Activated CD4-positive, alpha-beta T cell treated with anti-CD3 and anti-CD28 coated beads for 24 hours (primary cell): ENCODE measurements at regions not wholly inside any gene's neighbourhood (a gene's known extent, or its start where the extent isn't known, plus 50 kb on each side); places are given as distances from the start of the nearest gene placed in this dataset.

Source experiments
- DNase-seq, 2 donors: peaks; one replicate each; pipeline ENCODE4 v3.0.0-alpha.2; 2020; ENCODE audit warnings: low read depth in 2 of 2

- DNase-seq: peak; percentile 25 to 29
Measured at GRCh38 chr3:188060840-188061544, 93.0 kb upstream of the LPP start.

DNA sequence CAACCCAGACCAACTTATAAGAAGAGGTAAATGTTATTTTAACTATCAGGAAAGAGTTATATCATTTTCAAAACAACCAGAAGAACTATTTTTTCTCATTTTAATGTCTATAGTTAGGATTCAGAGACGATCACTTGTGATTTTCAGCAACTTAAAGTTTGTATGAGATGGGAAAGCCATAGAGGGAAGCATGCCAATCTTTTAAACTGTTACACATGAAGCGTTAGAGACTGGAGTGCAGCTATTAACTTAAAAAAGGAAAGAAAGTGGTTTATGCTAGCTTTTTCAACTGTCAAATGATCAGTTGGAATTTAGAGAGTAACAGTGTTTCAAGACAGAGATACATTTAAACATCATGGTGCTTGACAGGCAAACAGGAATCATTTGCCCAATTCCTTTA lies 91.7 kb upstream of the LPP start:
- no peak for DNase-seq

DNA sequence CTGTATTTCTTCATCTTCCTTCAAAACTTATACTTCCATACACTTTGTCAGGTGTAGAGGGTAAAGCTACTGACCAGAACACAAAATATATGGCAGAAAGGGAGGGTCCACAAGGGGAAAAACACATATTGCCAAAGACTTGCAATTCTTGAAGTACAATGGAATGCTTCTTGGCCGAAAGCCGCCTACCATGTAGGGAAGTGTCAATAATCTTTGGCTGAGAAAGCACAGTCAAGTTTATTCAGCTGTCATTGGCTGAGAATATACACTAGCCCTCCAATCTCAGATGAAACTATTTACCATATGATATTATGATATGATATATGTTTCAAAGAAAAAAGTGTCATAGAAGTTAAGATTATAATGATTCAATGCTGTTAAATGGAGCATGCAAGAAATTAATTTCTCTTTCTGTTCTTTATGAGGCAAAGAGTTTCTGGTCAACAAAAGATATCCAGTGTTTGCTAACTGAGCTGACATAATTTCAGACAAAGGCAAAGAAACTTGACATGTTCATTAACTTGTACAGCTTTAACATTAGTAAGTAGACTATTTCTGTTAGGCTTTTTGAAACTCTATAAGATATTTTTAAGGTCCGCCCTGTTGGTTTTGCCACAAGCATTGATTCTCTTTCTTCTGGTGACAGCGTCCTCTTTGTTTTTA lies 89.0 kb upstream of the LPP start:
- DNase-seq: no peak

- no peak for DNase-seq
Measured at GRCh38 chr3:188066141-188066540, 87.8 kb upstream of the LPP start.

- no peak for DNase-seq
Measured at GRCh38 chr3:188067932-188068331, 86.0 kb upstream of the LPP start.

DNA sequence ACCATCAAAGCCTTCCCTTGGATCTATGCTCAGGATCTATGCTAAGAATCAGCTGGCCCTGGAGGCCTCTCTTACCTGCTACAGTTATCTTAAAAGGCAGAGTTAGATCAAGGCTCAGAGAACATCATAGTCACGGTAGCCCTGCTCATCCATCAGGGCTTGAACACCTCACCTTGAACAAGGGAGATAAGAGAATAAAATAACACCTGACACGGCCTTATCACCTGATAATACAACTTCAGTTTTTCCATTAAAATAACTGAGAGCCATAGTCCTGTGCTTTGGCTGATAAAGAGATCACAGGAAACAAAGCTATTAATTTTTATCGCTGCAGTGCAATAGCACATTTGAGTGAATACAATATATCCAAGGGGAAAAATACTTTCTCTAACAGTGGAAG lies 85.6 kb upstream of the LPP start:
- DNase-seq: no peak

DNA sequence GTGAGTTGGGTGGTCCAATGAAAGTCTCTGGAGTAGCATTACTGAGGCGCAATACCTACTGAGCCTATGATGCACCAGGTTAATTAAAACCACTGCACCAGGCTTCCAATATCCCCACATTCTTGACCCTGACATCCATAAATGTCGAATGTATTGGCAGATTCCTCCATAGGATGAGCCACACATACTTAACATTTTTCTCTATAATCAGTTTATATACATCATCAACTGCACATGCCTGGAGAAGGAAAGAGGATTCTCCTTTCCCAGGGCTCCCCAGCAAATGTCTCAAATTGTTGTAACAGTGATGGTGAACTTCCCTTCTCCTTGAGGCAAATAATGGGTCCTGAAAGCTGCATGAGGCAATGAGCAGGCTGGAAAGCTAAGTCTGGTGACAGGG lies 82.3 kb upstream of the LPP start:
- DNase-seq: no peak

- DNase-seq: no peak
Measured at GRCh38 chr3:188076176-188076575, 77.8 kb upstream of the LPP start.

- no peak for DNase-seq
Measured at GRCh38 chr3:188077160-188077799, 76.7 kb upstream of the LPP start.

DNA sequence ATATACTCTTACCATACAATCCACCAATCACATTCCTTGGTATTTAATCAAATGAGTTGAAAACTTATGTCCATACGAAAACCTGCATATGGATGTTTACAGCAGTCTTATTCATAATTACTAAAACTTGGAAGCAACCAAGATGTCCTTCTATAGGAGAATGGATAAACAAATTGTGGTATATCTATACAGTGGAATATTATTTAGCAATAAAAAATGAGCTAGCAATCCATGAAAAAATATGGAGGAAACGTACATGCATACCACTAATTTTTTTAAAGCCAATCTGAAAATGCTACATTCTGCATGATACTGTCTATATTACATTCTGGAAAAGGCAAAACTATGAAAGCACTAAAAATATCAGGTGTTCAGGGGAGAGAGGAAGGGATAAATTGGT lies 73.9 kb upstream of the LPP start:
- DNase-seq: no peak

DNA sequence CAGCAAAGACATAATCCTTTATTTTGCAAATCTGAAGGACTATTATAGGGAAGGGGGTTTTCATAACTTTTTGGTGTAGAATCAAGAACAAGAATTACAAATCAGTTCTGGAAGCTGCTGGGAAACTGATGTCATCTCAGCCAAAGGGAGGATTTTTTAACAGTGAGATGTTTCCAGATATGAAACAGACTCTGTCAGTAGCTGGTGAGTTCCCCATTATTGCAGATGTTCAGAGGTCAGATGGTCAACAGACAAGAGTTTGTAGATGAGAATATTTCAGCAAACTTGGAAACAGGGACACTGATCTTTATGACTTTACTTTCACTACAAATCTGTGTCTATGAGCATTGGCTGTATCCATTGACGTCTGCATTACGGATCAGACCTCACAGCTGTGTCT lies 71.9 kb upstream of the LPP start:
- no peak for DNase-seq

DNA sequence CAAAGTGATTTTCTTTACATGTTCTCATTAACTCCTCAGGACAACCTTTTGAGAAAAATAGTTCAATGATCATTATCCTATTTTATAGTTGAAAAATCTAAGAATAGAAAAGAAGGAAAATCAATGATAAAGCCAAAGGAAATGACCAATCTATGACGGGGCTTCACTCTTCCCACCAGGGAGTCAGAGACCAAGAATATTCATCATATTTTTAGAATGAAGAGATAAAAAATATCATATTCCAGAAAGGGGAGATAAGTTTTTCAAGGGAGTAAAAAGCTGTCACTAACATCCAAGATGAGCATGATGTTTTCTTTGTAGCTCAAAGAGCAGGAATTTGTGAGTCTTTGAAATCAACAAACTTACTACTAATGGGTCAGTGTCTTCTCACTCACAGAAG lies 71.5 kb upstream of the LPP start:
- no peak for DNase-seq

GRCh38 chr3:188083011-188083410 lies 70.9 kb upstream of the LPP start:
- no peak for DNase-seq

DNA sequence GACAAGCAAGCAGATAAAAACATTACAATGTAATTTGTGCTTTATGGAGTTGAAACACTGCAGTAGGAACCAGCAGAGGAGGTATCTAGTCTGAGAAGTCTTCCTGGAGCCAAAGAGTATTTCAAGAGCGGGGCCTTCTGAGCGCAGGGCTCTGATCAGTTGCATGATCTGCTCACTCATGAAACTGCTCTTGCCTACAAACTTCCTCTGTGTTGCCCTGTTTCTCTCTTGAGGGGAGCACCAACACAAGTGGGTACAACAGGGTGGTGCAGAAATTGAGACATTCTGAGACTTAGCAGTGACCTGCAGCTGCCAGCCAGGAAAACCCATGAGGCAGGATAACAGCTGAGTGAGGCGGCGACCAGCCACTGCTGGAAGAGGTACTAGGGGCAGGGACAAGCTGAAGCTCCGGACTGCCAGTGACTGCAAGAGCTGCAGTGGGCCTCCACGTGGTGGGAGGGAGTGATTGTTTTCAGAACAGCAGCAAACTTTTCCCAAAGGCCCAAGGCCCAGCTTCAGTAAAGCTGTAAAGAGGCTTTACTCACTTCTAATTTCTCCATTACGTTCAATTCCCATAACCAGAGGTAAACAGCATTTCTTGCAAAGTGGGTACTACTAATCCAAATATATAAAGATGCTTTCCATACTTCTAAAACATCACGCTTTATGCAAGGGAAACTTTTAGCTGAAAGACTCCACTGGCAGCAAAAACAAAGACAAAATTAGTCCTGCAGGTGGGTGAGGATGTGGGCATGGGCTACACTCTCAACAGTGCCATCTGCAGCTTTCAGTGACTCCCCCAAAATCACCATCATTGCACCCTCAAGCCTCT lies 69.0 kb upstream of the LPP start:
- DNase-seq: no peak

- DNase-seq: no peak
Measured at GRCh38 chr3:188085584-188086560, 68.1 kb upstream of the LPP start.

DNA sequence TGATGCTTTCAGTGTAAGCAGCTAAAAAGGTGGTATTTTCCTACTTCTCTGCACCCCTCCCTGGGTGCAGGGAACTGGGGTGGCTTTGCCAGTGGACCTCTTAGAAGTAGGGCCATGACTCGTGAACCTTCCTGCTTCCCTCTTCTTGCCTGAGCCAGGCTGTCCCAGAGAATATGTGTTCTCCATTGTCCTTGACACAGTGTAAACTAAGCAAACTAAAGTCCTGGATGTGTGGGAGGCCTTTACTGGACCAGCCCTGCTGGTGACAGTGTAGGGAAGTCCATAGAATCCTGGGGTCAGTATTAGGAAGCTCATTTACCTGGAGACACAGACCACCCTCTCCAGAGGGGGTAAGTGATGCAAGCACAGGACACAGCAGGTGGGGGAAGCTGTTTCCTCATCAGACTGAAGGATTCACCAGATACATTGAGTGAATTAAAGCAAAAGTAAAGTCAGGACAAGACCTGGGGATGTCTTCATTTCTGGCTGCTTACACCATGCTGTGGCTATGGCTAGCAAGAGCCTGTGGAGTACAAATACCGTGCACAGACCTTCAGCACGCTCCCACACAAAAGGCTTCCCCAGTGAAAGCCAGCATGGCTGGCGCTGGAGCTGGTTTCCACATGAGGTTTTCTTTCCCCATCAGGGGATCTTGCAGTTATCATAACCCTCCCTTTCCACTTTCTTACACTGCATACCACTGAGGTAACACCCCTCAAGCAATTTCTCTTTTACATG lies 64.8 kb upstream of the LPP start:
- no peak for DNase-seq

- DNase-seq: no peak
Measured at GRCh38 chr3:188090620-188091309, 63.2 kb upstream of the LPP start.

DNA sequence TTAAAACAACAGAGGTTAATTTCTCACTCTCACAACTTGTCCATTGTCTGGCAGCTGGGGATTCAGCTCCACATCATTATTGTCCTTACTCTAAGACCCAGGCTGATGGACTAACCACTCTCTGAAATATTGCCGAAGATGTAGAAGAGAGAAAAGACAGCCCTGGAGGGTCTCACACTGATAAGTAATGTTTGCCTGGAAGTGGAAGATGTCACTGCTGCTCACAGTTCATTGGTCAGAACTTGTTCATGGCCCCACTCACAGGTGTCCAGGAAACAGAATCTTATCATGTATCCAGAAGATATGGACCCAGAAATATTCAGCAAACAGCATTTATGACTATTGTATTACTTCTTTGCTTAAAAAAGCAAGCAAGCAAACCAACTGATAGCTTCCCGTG lies 62.2 kb upstream of the LPP start:
- DNase-seq: no peak

GRCh38 chr3:188092648-188093047 lies 61.3 kb upstream of the LPP start:
- DNase-seq: peak; percentile 7 to 22

DNA sequence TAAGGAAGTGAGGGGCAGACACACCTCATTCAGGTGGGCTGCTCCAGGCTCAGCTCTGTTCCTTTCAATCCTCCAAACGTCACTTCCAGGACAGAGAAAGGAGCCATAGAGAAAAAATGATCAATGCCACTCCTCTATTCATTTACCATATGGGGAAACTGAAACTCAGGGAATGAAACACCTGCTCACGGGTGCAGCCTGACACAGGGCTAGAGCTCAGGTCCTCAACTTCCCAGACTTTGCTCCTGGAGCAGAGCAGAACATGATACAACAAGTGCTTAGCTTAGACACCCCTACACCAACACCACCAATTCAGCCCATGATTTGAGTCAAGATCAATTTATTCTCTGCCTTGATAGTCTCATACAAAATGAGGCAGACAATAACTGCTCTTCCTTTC lies 58.5 kb upstream of the LPP start:
- no peak for DNase-seq
